HEK293T (cell line): ENCODE measurements at regions not wholly inside any gene's neighbourhood (a gene's known extent, or its start where the extent isn't known, plus 50 kb on each side); places are given as distances from the start of the nearest gene placed in this dataset.

Experiments
- CTCF ChIA-PET: fragments of 350-600 bp; formaldehyde crosslinking; extraction: SDS; loops from one replicate; lab custom pipeline; 2021; ENCODE audit warnings: antibody characterized with exemption, inconsistent platforms; lab: Yijun Ruan, JAX
- POLR2A ChIA-PET: fragments of 350-600 bp; formaldehyde crosslinking; extraction: SDS; loops from one replicate; lab custom pipeline; 2020; ENCODE audit warnings: antibody characterized with exemption, inconsistent platforms; lab: Yijun Ruan, JAX
- DNase-seq: peaks from one replicate; pipeline ENCODE4 v3.0.0; 2012; ENCODE audit warnings: mixed read lengths; ENCODE audit errors: extremely low spot score
- ARNT ChIP-seq: fragments of 450-650 bp; IDR thresholded peaks from 2 replicates; pipeline ENCODE4 v1.6.1; 2017; ENCODE audit warnings: mild to moderate bottlenecking
- BHLHE40 ChIP-seq: fragments of 450-650 bp; IDR thresholded peaks from 2 replicates; pipeline ENCODE4 v1.6.1; 2016; ENCODE audit warnings: mild to moderate bottlenecking, moderate library complexity, borderline replicate concordance
- CTBP1 ChIP-seq: fragments of 450-650 bp; IDR thresholded peaks from 2 replicates; pipeline ENCODE4 v1.6.1; 2016; ENCODE audit warnings: borderline replicate concordance
- ELF4 ChIP-seq: fragments of 450-650 bp; IDR thresholded peaks from 2 replicates; pipeline ENCODE4 v1.6.1; 2017; ENCODE audit warnings: antibody characterized with exemption
- FOXA1 ChIP-seq: fragments of 450-650 bp; IDR thresholded peaks from 2 replicates; pipeline ENCODE4 v1.6.1; 2016; ENCODE audit warnings: mild to moderate bottlenecking
- FOXK2 ChIP-seq: fragments of 450-650 bp; IDR thresholded peaks from 2 replicates; pipeline ENCODE4 v1.6.1; 2016; ENCODE audit warnings: mild to moderate bottlenecking
- FOXM1 ChIP-seq: fragments of 450-650 bp; IDR thresholded peaks from 2 replicates; pipeline ENCODE4 v1.6.1; 2017; ENCODE audit warnings: mild to moderate bottlenecking, borderline replicate concordance
- HDGF ChIP-seq: fragments of 450-650 bp; IDR thresholded peaks from 2 replicates; pipeline ENCODE4 v1.6.1; 2017; ENCODE audit warnings: antibody characterized with exemption, borderline replicate concordance
- L3MBTL2 ChIP-seq: fragments of 450-650 bp; conservative IDR thresholded peaks from 2 replicates; pipeline ENCODE4 v1.6.1; 2016; ENCODE audit warnings: mild to moderate bottlenecking
- LEF1 ChIP-seq: fragments of 450-650 bp; IDR thresholded peaks from 2 replicates; pipeline ENCODE4 v1.6.1; 2017; ENCODE audit warnings: mild to moderate bottlenecking, borderline replicate concordance
- NFRKB ChIP-seq: fragments of 450-650 bp; IDR thresholded peaks from 2 replicates; pipeline ENCODE4 v1.6.1; 2016; ENCODE audit warnings: mild to moderate bottlenecking, moderate library complexity
- PKNOX1 ChIP-seq: fragments of 450-650 bp; IDR thresholded peaks from 2 replicates; pipeline ENCODE4 v1.6.1; 2016
- SP1 ChIP-seq: fragments of 450-650 bp; IDR thresholded peaks from 2 replicates; pipeline ENCODE4 v1.6.1; 2017
- SUZ12 ChIP-seq: fragments of 450-650 bp; IDR thresholded peaks from 2 replicates; pipeline ENCODE4 v1.6.1; 2016; ENCODE audit warnings: mild to moderate bottlenecking
- TARDBP ChIP-seq: fragments of 450-650 bp; IDR thresholded peaks from 2 replicates; pipeline ENCODE4 v1.6.1; 2016
- ZNF384 ChIP-seq: fragments of 450-650 bp; IDR thresholded peaks from 2 replicates; pipeline ENCODE4 v1.6.1; 2016

DNA sequence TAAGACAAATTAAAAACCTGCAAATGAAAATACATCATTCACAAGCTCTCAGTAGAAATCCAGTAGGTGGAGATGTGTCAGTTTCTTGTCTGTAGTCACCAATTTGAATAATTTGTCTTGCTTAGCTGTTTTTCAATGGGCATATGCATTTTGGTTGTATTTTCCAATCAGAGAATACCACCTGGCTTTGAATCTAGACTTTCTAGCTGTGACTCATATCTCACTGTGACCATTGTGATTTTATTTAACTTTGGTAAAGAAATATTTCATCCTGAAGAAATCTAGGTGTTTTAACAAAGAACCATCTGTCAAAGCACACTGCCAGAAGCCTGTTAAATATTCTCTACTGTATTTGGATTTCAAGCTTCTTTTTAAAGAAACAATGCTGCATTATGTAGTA, 1650.6 kb upstream of the IGFBP7 start:
- TF ChIP-seq LEF1 (no peak), BHLHE40 (no peak), PKNOX1 (no peak), NFRKB (no peak), ELF4 (no peak), TARDBP (no peak), ARNT (no peak), L3MBTL2 (no peak), SP1 (no peak), FOXK2 (no peak), CTBP1 (no peak), FOXA1 (no peak), HDGF (no peak)
- ChIA-PET POLR2A (no interaction called here), CTCF (no interaction called here)
- DNase-seq = no peak

- CTCF ChIA-PET = no interaction called here
- POLR2A ChIA-PET = no interaction called here
- no peak for DNase-seq
- no peak for TF ChIP-seq FOXA1
- no peak for TF ChIP-seq SUZ12
- TF ChIP-seq HDGF = no peak
- no peak for TF ChIP-seq ELF4
- TF ChIP-seq TARDBP = no peak
- no peak for TF ChIP-seq CTBP1
- TF ChIP-seq FOXK2 = no peak
- no peak for TF ChIP-seq PKNOX1
- TF ChIP-seq NFRKB = no peak
Observed at GRCh38 chr4:58760100-58760499, 1649.9 kb upstream of the IGFBP7 start.

GRCh38 chr4:58749206-58749605, 1639.0 kb upstream of the IGFBP7 start:
- no peak for TF ChIP-seq SUZ12
- ChIA-PET POLR2A (no interaction called here), CTCF (interaction anchor here (0.9 kb wide), 1 partner anchor 1322 kb away, joined by 3 read pairs; no protein-coding TSS in a partner anchor)
- no peak for DNase-seq

GRCh38 chr4:58740897-58741296, 1630.7 kb upstream of the IGFBP7 start:
- ChIA-PET CTCF (no interaction called here), POLR2A (no interaction called here)
- TF ChIP-seq HDGF (no peak), FOXA1 (no peak)
- no peak for DNase-seq

GRCh38 chr4:58739275-58739674, 1629.1 kb upstream of the IGFBP7 start:
- DNase-seq = no peak
- TF ChIP-seq LEF1 (no peak), ZNF384 (no peak), ELF4 (no peak), L3MBTL2 (no peak), FOXA1 (0 out of 2 replicates have a peak, but pooled peaks have one; percentile 27)
- CTCF ChIA-PET = no interaction called here
- POLR2A ChIA-PET = no interaction called here

DNA sequence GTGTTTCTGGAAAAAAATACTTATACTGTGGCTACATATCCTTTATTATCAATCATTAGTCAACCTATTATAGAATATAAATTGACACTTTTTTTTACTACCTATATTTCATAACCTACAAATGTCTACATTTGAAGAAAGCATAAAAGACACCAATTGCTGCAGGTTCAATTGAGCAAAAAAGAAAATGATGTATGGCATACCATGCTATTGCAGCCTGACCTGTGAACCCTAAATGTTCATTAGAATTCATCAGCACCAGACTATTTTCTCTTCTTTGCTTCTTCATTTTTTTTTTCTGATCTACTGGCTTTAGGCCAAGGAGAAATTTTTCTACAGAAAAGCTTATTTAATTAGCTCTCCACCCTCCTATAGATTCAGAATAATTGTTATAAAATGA, 1628.2 kb upstream of the IGFBP7 start:
- TF ChIP-seq TARDBP (no peak), L3MBTL2 (no peak), FOXA1 (no peak), PKNOX1 (no peak), FOXK2 (no peak), ELF4 (no peak), SUZ12 (no peak), ZNF384 (no peak), LEF1 (no peak), FOXM1 (no peak), NFRKB (no peak), CTBP1 (no peak), SP1 (no peak), BHLHE40 (no peak), ARNT (no peak), HDGF (no peak)
- ChIA-PET POLR2A (no interaction called here), CTCF (no interaction called here)
- DNase-seq = no peak

DNA sequence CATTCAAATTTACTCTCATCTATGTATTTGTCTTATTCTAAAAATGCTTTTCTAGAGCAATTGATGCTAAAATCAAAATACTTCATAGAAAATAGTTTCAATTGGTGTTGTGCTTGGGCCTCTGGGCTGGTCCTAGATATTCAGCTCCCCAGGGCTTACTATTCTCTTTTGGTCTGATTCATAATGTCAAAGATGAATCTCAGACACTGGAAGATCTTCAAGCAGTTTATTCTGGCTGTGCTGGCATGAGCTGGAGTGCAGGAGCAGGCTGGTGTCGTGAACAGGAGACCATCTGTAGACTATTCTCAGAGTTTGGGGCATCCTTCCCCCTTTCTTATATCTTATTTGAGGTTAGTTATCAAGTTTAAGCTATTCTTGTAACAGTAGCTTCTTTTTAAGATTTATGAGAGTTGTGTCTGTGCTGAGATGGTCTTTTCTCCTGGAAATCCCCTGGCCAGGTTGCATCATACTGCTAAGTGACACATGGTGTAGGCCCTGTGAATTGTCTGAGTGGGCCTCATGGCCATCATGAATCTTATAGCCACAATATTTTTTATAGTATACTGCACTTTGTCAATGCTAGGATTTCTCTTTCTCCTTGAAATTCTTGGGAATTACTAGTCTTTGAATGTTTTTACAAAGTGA, 1624.0 kb upstream of the IGFBP7 start:
- no peak for TF ChIP-seq FOXA1
- no peak for TF ChIP-seq FOXK2
- no peak for TF ChIP-seq FOXM1
- no peak for TF ChIP-seq NFRKB
- no peak for TF ChIP-seq ARNT
- TF ChIP-seq BHLHE40 = no peak
- CTCF ChIA-PET = no interaction called here
- no peak for DNase-seq
- POLR2A ChIA-PET = no interaction called here

DNA sequence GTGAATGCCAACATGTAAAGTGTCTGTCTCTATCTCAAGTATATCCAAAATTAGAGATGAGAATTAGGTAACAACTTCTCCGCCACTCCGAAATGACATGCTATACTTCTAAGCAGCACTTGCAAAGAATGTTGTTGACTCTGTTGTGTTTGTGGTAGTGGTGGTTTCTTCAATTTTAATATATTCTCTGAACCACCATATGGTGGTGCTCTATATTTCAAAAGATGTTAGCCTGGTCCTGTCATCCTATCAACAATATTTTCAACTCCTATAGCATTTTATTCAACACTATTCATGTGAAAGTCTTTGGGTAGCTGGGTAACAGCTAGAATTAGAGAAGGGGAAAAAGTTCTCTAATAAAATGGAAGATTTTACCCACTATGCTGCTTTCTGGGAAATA, 1622.8 kb upstream of the IGFBP7 start:
- ChIA-PET POLR2A (no interaction called here), CTCF (no interaction called here)
- peak; percentile 6 for DNase-seq
- TF ChIP-seq LEF1 (no peak), PKNOX1 (no peak), FOXA1 (no peak), NFRKB (no peak), TARDBP (no peak), SP1 (no peak), ZNF384 (no peak), FOXM1 (no peak), ARNT (no peak), FOXK2 (no peak), HDGF (no peak), BHLHE40 (no peak), L3MBTL2 (no peak), CTBP1 (no peak), ELF4 (no peak), SUZ12 (no peak)
